ENCODE measurements at regions not wholly inside any gene's neighbourhood (a gene's known extent, or its start where the extent isn't known, plus 50 kb on each side); places are given as distances from the start of the nearest gene placed in this dataset.

DNA sequence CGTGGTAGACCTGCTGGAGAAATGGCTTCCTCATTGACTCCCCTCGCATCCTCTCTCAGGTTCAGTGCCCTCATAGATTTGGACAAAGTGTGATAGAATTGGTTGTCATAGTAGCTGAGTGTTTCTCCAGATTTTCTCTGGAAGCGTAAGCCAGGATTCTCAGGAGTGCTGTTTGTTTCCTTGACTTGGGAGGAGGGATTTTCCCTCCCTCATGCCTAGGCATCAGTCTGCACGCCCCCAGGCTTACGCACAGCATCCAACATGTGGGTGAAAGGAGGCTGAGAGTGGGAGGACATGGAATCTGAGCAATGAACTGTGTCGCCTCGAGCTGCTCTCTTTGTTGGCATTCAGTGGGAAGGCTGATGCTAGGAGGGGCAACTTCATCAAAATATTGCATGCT is 503.5 kb downstream of the LTN1 start:
- no peak for TF ChIP-seq CTCF (IDR thresholded peaks at IDR 0.05; ENCODE audit: partially characterized antibody, unreplicated experiment)
- Mint-ChIP-seq H3K4me1 (ENCODE audit: low read depth, unreplicated experiment) (no peaks in the 10 kb centered on the region), H3K27me3 (ENCODE audit: unreplicated experiment) (no peaks in the 10 kb centered on the region), H3K27ac (ENCODE audit: unreplicated experiment) (no peak overlapping the region), H3K36me3 (ENCODE audit: unreplicated experiment) (no peaks in the 10 kb centered on the region), H3K4me3 (ENCODE audit: unreplicated experiment) (no peak overlapping the region), H3K9me3 (ENCODE audit: unreplicated experiment) (no peaks in the 10 kb centered on the region)
- DNase-seq = no peak

DNA sequence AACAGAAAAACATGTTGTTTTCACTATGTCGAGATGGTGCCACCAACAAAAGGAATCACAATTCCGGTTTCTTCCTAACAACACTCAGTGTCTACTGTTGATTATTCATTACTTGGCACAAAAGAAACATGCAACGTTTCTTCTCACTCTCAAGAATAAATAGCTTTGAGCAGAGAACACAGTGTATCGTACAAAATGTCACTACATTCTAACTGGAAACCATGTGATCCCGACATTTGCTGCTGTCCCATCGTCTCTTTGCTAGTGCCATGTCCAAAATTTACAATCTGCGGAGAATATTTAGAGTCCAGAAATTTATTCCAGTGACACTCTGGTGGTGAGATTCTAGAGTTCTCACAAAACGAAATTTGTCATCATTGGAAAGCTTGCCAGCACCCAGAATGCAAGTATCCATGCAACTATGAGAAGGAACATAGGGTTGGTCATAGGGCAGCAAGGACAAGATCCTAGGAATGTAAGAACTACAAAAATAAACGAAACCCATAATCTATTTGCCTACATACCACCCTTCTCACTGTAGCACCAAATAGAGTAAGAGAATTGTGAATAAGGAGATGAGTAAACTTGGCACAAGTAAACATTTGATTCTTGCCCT is 505.1 kb downstream of the LTN1 start:
- no peaks in the 10 kb centered on the region for H3K27me3 Mint-ChIP-seq (ENCODE audit: unreplicated experiment)
- no peaks in the 10 kb centered on the region for H3K36me3 Mint-ChIP-seq (ENCODE audit: unreplicated experiment)
- H3K9me3 Mint-ChIP-seq (ENCODE audit: unreplicated experiment) = no peaks in the 10 kb centered on the region
- DNase-seq = no peak
- no peak overlapping the region for H3K4me3 Mint-ChIP-seq (ENCODE audit: unreplicated experiment)
- peaks cover 5% of the 10 kb centered on the region for H3K4me1 Mint-ChIP-seq (ENCODE audit: low read depth, unreplicated experiment)
- no peak for TF ChIP-seq CTCF (IDR thresholded peaks at IDR 0.05; ENCODE audit: partially characterized antibody, unreplicated experiment)
- H3K27ac Mint-ChIP-seq (ENCODE audit: unreplicated experiment) = no peak overlapping the region

- no peak for DNase-seq
- Mint-ChIP-seq H3K27ac (ENCODE audit: unreplicated experiment) (no peak overlapping the region), H3K4me1 (ENCODE audit: low read depth, unreplicated experiment) (peaks cover 5% of the 10 kb centered on the region), H3K36me3 (ENCODE audit: unreplicated experiment) (no peaks in the 10 kb centered on the region), H3K27me3 (ENCODE audit: unreplicated experiment) (no peaks in the 10 kb centered on the region), H3K9me3 (ENCODE audit: unreplicated experiment) (peaks cover 1% of the 10 kb centered on the region), H3K4me3 (ENCODE audit: unreplicated experiment) (no peak overlapping the region)
- no peak for TF ChIP-seq CTCF (IDR thresholded peaks at IDR 0.05; ENCODE audit: partially characterized antibody, unreplicated experiment)
Measured at GRCh38 chr21:28485301-28486022, 507.2 kb downstream of the LTN1 start.

GRCh38 chr21:28483301-28484035 is 509.2 kb downstream of the LTN1 start:
- Mint-ChIP-seq H3K4me1 (ENCODE audit: low read depth, unreplicated experiment) (peaks cover 5% of the 10 kb centered on the region), H3K4me3 (ENCODE audit: unreplicated experiment) (no peak overlapping the region), H3K27ac (ENCODE audit: unreplicated experiment) (no peak overlapping the region), H3K27me3 (ENCODE audit: unreplicated experiment) (no peaks in the 10 kb centered on the region), H3K9me3 (ENCODE audit: unreplicated experiment) (peaks cover 3% of the 10 kb centered on the region), H3K36me3 (ENCODE audit: unreplicated experiment) (no peaks in the 10 kb centered on the region)
- no peak for DNase-seq
- no peak for TF ChIP-seq CTCF (IDR thresholded peaks at IDR 0.05; ENCODE audit: partially characterized antibody, unreplicated experiment)

DNA sequence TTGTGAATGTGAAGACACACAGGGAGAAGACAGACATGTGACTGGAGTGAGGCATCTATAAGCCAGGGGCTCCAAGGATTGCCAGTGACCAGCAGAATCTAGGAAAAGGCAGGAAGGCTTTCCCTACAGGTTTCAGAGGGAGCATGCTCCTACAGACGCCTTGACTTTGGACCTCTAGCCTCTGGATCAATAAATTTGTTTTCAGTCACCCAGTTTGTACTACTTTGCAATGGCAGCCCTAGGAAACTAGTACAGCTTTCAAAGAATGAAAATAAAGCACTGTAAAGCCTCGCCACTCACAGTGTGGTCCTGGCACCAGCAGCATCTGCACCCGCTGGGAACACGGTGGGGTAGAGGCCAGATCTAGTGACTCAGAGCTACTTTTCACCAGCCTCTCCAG is 510.0 kb downstream of the LTN1 start:
- no peak overlapping the region for H3K4me3 Mint-ChIP-seq (ENCODE audit: unreplicated experiment)
- no peak for TF ChIP-seq CTCF (IDR thresholded peaks at IDR 0.05; ENCODE audit: partially characterized antibody, unreplicated experiment)
- peaks cover 5% of the 10 kb centered on the region for H3K36me3 Mint-ChIP-seq (ENCODE audit: unreplicated experiment)
- H3K9me3 Mint-ChIP-seq (ENCODE audit: unreplicated experiment) = peaks cover 3% of the 10 kb centered on the region
- DNase-seq = no peak
- H3K27ac Mint-ChIP-seq (ENCODE audit: unreplicated experiment) = no peak overlapping the region
- peaks cover 5% of the 10 kb centered on the region for H3K4me1 Mint-ChIP-seq (ENCODE audit: low read depth, unreplicated experiment)
- H3K27me3 Mint-ChIP-seq (ENCODE audit: unreplicated experiment) = peaks cover 1% of the 10 kb centered on the region
